GM12892 (cell line): ENCODE measurements at regions not wholly inside any gene's neighbourhood (a gene's known extent, or its start where the extent isn't known, plus 50 kb on each side); places are given as distances from the start of the nearest gene placed in this dataset.

Source experiments
- POLR2A ChIP-seq: IDR thresholded peaks from 2 replicates; pipeline ENCODE4 v1.6.1; 2011; ENCODE audit warnings: low read depth, low read length, control low read depth
- POLR2AphosphoS5 ChIP-seq: IDR thresholded peaks from 2 replicates; pipeline ENCODE4 v1.6.1; 2011; ENCODE audit warnings: low read depth, low read length, control low read depth
- TAF1 ChIP-seq: IDR thresholded peaks from 2 replicates; pipeline ENCODE4 v1.6.1; 2011; ENCODE audit warnings: low read depth, mild to moderate bottlenecking, control low read depth, low read length, borderline replicate concordance

DNA sequence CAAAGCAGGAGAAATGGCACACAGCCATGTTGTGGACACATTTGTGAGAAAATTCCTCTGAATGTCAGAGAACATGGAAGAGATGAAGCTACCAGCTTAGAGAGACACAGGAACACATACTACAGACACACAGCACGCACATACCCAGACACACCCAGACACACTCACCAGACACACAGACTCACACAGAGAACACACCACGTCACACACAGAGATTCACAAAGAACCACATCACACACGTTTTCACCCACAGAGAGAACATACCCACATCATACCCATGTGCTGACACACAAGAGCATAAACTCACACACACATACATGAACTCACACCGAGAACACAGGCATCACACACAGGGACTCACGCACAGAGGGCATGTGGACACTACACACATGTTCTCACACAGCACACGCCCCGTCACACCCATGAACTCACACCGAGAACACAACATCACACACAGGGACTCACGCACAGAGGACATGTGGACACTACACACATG is 124.9 kb downstream of the METRNL start:
- TF ChIP-seq TAF1, result no peak
- no peak for TF ChIP-seq POLR2AphosphoS5
- TF ChIP-seq POLR2A, result no peak
